ENCODE measurements at regions not wholly inside any gene's neighbourhood (a gene's known extent, or its start where the extent isn't known, plus 50 kb on each side); places are given as distances from the start of the nearest gene placed in this dataset.
A peak's percentile ranks its signal among the peaks of the same experiment; 100 is the strongest.
"Not testable (repeated sequence)": the region's sequence is repeated elsewhere in the genome, so short reads cannot be mapped to it uniquely, and the experiment has no call there.

GRCh38 chr5:66417781-66418180 lies 178.4 kb upstream of the MAST4 start:
- DNase-seq (ENCODE audit: low spot score), result no peak

- DNase-seq (ENCODE audit: low spot score), result no peak
Measured at GRCh38 chr5:66423484-66423883, 172.7 kb upstream of the MAST4 start.

- DNase-seq (ENCODE audit: low spot score), result no peak
Measured at GRCh38 chr5:66425842-66426241, 170.4 kb upstream of the MAST4 start.

- no peak for DNase-seq (ENCODE audit: low spot score)
Measured at GRCh38 chr5:66426259-66427138, 169.7 kb upstream of the MAST4 start.

DNA sequence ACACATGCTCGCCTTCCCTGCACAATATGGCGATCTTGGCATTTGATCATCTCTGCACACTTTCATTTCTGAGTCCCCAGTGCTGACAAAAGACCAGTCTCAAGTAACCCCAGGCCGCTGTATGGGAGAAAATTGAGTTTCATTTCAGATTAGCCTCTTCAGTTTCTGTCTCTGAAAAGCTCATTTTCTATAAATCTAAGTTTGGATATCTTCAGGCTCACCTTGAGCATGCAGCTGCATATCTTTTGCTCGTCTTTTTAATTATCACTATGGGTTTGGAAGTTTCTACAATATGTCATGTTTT lies 169.1 kb upstream of the MAST4 start:
- no peak for DNase-seq (ENCODE audit: low spot score)

DNA sequence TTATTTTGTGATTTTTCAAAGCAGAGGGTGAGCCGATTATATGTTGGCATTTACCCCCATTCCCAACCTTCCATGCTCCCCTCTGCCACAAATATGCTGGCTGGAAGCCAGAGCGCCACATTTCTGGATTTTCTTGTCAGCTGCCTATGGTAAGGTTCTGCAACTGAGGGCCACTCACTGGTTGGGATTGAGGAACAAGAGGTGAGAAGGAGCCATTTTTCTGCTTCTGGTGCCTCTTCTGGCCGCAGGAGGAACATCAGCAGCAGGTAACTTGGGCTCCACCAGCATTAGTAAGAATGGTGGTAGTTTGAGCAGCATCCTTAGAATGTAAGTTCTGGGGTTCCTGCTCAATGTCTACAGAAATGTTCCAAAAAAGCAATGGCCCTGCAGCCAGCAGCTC lies 159.5 kb upstream of the MAST4 start:
- DNase-seq (ENCODE audit: low spot score), result peak; percentile 8

DNA sequence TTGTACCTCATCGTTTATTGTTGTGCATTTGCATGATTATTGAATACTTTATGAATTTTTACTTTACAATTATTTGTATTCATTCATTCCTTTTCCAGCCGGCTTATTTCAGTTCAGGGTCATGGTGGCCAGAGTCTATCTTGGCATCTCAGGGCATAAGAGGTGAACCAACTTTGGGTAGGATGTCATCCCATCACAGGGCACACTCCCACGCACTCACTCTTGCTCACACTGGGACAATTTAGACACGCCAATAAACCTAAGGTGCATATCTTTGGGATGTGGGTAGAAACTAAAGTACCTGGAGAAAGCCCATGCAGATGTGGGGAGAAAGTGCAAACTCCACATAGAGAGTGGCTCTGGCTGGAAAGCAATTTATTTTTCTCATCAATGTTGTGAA lies 158.1 kb upstream of the MAST4 start:
- DNase-seq (ENCODE audit: low spot score), result no peak

DNA sequence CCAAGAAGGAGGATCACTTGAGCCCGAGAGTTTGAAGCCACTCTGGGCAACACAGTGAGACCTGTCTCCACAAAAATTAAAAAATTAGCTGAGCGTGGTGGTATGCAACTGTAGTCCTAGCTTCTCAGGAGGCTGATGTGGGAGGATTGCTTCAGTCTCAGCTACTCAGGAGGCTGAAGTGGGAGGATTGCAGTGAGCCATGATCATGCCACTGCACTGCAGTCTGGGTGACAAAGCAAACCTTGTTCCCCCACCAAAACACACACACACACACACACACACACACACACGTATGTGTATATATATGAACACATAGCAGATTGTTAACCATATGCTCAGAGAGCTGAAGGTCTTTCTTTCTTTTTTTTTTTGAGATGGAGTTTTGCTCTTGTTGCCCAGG lies 157.5 kb upstream of the MAST4 start:
- no peak for DNase-seq (ENCODE audit: low spot score)

DNA sequence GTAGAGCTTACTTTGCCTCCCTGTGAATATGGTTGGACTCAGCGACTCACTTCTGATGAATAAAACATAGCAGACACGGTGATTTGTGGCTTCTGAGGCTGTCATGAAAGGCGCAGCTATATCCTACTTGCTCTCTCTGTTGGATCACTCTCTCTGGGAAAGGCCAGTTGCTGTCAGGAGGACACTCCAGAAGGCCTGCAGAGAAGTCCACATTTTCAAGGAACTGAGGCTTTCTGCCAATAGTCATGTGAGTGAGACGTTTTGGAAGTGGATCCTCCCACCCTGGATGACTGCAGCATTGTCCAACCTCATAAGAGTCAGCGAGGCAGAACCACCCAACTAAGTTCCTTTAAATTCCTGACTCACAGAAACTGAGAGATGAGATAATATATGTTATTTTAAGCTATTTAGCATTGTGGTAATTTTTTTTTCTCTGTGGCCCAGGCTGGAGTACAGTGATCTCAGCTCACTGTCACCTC lies 156.0 kb upstream of the MAST4 start:
- DNase-seq (ENCODE audit: low spot score), result no peak

- DNase-seq (ENCODE audit: low spot score), result no peak
Measured at GRCh38 chr5:66441351-66441750, 154.8 kb upstream of the MAST4 start.

DNA sequence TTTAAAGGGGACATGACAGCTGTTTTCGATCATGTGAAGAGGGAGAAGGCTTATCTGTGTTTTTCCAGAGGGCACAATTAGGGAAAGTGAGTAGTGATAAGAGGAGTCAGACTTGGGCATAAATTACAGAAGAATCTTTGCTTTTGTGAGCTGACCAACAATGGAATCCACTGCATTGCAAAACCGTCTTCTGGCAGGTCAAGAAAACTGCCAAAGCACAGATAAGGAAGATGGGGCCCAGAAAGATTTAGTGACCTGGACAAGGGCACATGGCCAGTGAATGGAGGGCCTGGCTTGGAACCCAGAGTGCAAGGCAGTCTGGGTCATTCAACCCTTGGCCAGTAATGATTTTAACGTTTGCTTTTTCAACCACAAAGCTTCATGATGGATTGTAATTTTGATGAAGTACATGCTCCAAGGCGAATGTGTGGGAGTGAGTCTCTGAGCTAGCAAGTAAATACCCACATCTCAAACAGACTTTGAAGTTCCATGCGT lies 153.2 kb upstream of the MAST4 start:
- no peak for DNase-seq (ENCODE audit: low spot score)

- no peak for DNase-seq (ENCODE audit: low spot score)
Measured at GRCh38 chr5:66443462-66444130, 152.6 kb upstream of the MAST4 start.

GRCh38 chr5:66448070-66448469 lies 148.1 kb upstream of the MAST4 start:
- not testable (repeated sequence) for DNase-seq (ENCODE audit: low spot score)

GRCh38 chr5:66450237-66450636 lies 146.0 kb upstream of the MAST4 start:
- no peak for DNase-seq (ENCODE audit: low spot score)

GRCh38 chr5:66450988-66451387 lies 145.2 kb upstream of the MAST4 start:
- DNase-seq (ENCODE audit: low spot score), result no peak

DNA sequence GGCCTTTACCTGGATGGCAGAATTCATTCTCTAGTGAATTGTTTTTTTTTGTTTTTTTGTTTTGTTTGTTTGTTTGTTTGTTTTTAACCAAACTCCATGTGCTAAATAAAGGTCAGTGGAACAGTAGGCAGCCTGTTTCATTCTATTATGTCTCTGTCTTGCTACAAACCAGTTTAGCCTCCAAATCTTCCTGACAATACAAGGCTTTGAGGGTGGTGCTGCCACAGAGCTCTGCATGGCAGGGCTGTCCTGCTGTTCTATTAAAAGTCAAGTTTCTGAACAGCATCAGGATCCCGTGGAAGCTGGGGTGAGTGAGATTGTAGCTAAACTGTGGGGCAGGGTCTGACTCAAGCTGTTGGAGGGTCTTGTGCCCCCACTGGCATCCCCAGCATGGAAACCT lies 144.1 kb upstream of the MAST4 start:
- no peak for DNase-seq (ENCODE audit: low spot score)

- no peak for DNase-seq (ENCODE audit: low spot score)
Measured at GRCh38 chr5:66454186-66455078, 141.8 kb upstream of the MAST4 start.

DNA sequence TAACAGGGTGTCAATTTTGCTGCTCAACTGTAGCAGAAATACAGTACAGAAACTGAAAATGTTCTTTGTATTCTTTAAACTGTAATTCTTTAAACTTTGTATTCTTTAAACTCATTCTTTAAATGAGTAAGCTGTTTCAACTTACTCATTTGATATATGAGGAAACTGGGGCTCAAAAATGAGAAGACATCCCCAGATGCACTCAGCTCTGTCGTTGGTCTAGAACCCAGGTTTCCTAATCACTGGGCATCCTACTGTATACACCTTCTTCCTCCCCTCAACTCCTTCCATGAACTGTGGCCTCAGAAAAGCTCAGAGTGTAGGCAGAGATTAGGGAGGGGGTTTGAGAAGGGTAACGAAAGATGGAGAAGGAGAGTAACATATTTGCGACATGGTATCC lies 136.5 kb upstream of the MAST4 start:
- DNase-seq (ENCODE audit: low spot score), result no peak

GRCh38 chr5:66467564-66467963 lies 128.6 kb upstream of the MAST4 start:
- no peak for DNase-seq (ENCODE audit: low spot score)

GRCh38 chr5:66469684-66470083 lies 126.5 kb upstream of the MAST4 start:
- no peak for DNase-seq (ENCODE audit: low spot score)

GRCh38 chr5:66472010-66472409 lies 124.2 kb upstream of the MAST4 start:
- no peak for DNase-seq (ENCODE audit: low spot score)

GRCh38 chr5:66475731-66476130 lies 120.5 kb upstream of the MAST4 start:
- DNase-seq (ENCODE audit: low spot score), result no peak
